SKM-1 treated with dmso at 0.1 percent for 144 hours (cell line): ENCODE measurements at regions not wholly inside any gene's neighbourhood (a gene's known extent, or its start where the extent isn't known, plus 50 kb on each side); places are given as distances from the start of the nearest gene placed in this dataset.
"Not testable (repeated sequence)": the region's sequence is repeated elsewhere in the genome, so short reads cannot be mapped to it uniquely, and the experiment has no call there.

Source experiments
- DNase-seq: peaks from one replicate; lab custom pipeline; 2025; ENCODE audit not compliant: unreplicated experiment; lab: John Stamatoyannopoulos, UW

DNA sequence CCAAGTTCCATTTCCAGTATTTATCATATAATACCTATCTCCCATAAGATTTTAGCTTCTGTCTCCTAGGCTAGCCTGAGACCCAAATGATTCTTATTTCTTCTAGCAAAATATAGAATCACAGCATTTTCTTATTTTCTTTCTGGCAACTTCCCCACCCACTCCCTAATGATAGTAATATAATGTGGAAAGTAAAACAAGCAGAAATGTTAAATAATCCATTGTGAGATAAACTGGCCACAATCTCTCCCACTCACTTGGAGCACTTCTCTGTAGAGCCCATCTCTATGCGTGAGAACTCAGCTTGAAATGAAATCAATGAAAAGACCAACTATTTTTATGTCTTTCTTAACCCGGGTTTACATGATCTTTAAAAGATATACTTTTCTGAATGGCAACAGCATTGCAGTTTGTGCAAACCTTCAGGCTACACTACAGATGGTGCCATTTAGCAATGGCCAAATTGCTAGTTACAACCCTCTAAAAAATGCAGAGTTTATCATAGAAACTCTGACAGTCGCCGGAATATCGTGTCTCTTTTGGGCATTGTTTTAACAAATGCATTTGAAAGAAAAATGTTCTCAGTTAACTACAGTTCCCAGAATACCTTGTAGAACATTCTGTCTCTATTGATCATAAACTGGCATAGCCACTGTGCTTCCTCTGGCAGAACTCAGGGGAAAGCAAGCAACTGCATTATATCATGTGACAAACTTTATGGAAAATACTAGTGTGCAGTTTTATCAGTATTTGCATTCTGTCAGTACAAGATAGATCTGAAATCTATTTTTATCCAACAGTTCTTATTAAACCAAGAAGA lies 1407.4 kb upstream of the ZEB2 start:
- no peak for DNase-seq

DNA sequence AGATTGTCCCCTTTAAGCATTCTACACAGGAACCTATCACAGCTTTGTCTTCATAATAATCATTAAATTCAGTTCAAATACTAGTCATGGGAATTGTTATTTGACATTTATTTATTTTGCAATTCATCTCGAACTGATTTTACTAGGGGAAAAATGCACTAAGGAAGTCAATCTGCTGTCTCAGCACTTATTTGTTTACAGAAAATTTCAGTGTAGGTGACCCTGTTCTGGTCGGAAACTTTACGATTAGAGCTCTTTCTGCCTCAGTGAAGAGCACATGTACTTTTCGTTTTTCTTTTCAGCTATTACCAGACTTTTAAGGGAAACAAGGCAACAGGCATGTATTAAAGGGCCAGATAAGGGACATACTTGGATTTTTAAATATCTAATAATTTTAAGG lies 1405.7 kb upstream of the ZEB2 start:
- DNase-seq, result no peak

DNA sequence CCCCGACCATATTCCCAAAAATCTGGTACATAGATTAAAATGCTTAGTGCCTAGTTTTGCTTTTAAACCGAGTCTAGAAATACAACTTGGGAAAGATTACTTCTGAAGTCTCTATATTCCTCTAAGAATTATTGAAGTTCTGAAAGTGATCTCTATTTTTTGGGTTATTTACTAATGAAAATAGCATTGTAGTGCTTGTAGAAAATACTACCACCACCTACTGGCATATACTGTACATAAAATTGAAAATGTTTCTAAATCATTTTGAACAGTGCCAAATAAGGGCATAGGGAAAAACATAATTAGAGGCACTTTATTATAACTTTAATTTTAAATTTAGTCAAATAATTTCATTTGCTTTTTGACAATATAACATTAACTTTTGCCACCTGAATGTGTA lies 1399.6 kb upstream of the ZEB2 start:
- DNase-seq, result no peak

DNA sequence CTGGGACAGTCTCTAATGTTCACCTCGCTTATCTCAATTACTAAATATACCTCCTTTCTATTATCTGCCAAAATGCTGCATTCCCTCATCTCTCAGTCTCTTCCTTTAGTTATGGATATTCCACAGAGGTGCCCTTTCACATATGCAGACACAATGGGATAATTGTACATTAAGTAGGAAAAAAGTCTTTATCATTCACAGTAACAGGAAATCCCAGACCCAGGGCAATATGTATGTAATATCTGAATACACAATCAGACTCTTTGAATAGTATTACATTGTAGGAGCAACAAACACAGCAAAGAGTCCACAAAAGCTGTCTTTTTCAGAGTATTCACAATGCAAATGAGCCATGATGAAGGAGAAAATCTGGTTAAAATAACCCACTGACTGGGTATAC lies 1399.0 kb upstream of the ZEB2 start:
- DNase-seq, result no peak

DNA sequence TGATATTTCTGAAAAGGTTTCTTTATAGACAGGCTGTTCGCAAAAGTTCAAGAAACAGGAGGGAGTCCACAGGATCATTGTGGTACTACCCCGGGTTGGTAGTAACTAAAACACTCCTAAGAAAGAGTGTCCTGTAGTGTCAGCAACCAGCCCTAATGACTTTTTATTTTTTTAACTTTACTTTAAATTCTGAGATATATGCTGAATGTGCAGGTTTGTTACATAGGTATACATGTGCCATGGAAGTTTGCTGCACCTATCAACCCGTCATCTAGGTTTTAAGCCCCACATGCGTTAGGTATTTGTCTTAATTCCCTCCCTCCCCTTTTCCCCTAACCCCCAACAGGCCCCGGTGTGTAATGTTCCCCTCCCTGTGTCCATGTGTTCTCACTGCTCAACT lies 1396.9 kb upstream of the ZEB2 start:
- no peak for DNase-seq

DNA sequence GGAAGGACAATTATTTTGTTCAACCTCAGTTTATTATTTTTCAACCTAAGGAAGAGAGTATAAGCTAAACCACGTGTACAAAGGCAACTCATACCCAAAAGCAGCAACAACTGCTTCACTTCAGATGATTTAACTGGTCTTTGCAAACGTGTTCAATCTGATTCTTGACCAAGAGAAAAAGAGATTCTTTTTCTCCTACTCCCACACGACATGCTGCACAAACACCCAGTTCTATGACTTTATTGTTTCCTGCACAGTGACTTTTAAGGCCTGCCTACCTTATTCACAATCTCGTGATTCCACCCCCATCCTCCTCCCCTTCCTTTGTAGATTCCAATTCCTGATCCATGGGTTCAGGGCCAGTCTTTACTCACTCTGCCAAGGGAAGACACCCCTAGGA lies 1394.8 kb upstream of the ZEB2 start:
- DNase-seq, result no peak

DNA sequence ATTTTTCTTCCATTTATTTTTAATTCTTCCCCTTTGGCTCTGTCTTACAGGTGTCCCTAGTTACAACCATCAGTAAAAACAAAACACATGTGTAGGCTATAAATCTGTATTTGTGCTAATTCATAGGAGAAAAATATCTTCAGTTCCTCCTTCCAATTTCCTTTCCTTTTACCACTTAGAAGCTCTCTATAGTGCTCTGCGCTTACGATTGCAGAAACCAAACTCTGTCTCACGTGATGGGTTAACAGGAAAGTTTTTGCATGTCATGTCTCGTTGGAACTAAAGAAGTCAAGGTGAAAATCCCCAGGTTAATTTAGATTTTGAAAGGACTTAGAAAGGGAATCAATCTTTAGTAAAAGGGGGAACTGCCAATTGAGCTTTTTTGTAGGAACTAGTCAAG lies 1390.5 kb upstream of the ZEB2 start:
- DNase-seq, result no peak

DNA sequence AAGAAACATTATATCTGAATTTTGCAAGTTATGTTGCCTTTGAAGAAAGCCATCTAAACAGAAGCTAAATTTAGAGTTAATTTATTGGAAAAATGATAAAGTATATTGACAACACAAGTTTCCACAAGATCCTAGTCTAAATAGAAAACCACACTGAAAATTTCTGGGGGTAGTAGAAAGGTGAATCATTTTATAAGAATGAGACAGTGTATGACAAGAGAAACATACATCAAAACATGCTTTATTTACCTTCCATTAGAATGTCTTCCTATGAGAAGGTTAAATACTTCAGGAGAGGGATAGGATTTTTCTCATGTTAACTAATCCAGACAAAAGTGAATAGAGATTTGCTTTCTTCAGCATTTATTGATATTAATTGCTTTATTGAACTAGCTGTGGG lies 1389.8 kb upstream of the ZEB2 start:
- DNase-seq, result no peak

DNA sequence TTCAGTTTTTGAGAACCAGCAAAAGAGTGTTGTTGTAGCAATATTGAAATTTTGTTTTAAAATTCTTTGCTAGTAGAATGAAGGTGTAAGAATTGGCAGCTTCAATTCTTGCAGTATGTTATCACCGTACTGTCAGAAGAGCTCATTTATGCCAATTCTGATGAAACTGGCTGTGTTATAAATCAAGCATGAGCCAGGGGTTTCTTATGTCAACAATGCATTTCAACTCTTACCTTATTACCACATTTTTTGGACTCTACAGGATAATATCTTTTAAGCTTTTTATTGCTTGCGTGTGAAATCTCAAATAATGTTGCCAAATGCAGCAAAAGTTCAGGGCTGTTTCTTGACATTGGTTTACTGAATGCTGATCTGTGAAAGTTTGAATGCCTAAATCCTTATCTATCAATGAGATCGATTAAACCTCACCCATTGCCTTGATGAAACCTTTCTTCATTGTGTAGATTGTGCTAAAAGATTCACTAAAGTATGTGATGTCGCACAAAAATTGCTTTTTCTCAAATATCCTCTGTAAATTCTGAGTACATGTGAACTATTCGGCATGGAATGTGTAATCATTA lies 1389.3 kb upstream of the ZEB2 start:
- DNase-seq, result no peak

DNA sequence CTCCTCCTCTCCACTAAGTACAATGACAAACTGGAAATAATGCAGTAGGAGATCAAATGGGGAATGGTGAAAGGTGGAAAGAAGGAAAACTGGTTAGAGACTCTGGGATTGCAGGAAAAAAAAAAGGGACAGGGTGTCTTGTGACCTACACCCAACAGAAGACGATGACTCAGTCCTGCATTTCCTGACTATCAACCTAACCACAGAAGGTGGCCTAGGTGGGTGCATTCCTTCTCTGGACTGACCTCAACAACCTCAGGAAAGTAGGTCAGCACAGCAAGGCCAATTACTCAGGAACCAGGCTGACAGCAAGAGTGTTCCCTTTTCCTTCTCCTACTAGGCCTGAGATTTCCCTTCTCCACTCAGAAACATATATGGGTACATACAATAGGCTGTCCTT lies 1386.4 kb upstream of the ZEB2 start:
- DNase-seq, result no peak

DNA sequence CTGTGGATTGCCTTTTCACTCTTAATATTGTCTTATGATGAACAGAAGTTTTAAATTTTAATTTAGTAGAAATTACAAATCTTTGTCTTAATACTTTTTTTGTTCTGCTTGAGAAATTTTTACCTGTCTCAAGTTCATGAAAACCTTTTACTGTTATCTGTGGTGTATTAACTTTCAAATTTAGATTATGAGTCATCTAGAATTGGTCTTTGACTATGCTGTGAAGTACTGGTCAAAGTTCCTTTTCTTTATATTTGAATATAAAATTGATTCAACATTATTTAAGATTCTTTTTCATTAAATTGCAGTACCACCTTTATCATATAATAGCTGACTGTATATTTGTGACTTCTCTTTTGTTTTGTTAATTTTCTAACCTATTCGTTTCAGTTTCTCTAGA lies 1385.5 kb upstream of the ZEB2 start:
- no peak for DNase-seq

DNA sequence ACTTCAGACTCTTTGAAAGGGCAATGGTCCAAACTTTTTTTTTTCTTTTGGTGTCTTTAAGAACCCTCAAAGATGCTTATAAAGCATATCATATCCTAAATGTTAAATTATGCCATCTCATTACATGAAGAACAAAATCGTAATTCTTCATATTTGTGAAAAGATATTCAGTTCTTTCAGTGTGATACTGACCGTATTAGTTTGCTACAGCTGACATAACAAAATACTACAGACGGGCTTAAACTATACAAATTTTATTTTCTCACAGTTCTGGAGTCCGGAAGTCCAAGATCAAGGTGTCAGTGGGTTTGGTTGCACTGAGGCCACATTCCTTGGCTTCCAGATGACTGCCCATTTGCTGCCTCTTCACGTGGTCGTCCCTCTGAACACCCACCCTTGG lies 1377.2 kb upstream of the ZEB2 start:
- DNase-seq, result no peak

DNA sequence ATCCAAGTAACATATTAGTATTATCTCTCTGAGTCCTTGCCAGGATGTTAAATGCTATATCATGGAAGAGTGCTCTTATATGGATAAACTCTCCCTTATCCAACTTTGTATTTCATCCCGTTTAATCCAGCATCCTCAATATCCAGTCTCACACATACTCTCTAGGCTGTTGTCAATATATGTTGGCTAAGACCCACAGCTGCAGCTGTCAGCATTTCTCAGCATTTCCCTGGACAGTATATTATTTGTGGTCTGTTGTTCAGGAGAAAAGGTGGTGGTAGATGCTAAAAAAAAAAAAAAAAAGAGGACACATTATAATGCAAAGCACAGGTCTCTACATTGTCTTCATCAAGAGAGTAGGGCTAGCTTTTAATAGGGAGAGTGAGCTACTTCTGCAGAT lies 1368.0 kb upstream of the ZEB2 start:
- DNase-seq, result no peak

DNA sequence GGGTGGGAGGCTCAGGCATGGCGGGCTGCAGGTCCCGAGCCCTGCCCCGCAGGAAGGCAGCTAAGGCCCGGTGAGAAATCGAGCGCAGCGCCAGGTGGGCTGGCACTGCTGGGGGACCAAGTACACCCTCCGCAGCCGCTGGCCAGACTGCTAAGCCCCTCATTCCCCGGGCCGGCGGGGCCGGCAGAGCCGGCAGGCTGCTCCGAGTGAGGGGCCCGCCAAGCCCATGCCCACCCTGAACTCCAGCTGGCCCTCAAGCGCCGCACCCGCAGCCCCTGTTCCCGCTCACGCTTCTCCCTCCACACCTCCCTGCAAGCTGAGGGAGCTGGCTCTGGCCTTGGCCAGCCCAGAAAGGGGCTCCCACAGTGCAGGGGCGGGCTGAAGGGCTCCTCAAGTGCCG lies 1361.1 kb upstream of the ZEB2 start:
- DNase-seq, result not testable (repeated sequence)

DNA sequence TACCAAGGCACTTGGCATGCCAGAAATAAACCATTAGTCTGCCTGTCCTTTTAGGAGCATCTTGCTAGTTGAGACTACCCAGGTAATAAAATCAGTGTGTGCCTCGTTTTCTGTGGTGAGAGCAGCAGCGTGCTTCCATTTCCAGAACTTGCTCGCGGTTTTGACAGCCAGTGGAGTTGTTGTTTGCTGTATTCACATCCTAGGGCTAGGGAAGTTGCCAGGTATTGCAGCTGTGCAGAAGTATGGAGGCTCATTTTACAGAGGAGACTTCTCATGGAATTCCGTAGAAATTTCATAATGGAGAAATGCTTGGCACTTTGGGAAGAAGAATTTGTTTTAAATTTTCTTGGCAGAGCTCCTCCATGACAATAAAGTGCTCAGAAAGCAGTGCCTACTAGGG lies 1355.1 kb upstream of the ZEB2 start:
- no peak for DNase-seq

DNA sequence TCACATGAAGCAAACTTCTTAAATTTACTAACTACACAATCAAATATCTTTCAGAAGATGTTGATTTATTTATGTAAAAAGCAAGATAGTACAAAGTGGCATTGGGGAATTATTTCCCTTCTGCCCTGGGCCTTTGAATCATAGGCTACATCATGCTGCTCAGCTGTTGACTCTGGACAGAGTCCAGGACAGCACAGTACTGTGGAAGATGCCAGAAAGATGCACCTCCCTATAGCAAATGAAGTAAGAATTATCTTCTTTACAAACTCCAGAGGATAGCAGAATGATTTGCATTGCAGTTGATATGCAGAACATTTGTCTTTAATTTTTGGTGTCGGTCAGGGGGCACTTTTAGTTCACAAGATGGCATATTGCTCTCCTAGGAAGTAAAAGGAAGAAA lies 1354.5 kb upstream of the ZEB2 start:
- DNase-seq, result no peak

DNA sequence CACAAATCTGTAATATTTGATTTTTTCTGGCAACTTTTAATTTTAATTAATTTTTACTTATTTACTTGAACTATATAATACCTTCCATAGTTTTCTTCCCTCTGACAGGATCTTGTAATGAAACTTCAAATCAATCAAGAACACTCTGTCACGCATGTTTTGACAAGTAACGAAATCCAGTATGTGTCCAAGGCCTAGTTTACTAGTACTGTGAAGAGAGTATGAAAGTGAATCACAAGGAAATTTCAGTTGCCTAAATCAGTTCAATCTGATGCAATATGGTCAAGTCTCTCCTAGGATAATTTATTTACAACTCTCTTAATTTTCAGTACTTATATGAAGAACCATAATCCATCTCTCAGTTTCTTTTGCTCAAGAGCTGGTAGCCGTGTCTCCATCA lies 1344.6 kb upstream of the ZEB2 start:
- DNase-seq, result no peak

DNA sequence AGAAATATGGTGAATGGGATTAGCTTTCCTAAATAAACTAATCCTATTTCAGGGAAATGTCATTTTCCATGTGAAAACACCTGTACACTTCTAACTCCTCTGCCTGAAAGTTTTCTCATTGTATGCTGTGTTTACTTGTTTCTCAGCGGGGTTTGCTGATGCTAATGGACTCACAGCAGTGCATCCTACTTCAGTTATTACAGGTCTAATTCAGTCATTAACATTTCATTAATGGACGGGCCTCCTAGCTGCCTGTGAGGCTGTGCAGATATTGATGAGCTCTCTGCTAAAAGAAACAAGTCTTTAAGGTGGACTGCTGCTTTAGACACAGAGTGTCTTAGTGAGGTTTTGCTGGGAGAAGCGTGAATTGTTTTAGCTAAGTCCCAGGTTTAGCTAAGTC lies 1342.0 kb upstream of the ZEB2 start:
- no peak for DNase-seq

DNA sequence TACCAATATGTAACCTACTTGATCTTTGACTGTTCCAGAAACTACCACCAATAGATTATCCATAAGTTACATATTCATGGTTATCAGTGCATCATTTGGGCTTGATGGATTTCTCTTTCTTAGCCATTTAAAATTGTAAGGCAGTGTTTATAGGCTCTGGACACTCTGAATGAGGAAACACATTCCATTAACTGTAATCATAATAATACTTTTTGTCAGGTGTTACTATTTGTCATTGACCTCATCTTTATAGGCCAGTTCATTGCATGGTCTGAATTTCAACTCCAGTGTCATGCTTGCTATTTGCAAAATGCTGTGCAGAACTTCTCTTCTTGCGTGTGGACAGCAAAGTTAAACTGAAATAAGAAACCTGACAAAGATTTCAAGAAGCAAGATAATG lies 1340.2 kb upstream of the ZEB2 start:
- DNase-seq, result no peak

DNA sequence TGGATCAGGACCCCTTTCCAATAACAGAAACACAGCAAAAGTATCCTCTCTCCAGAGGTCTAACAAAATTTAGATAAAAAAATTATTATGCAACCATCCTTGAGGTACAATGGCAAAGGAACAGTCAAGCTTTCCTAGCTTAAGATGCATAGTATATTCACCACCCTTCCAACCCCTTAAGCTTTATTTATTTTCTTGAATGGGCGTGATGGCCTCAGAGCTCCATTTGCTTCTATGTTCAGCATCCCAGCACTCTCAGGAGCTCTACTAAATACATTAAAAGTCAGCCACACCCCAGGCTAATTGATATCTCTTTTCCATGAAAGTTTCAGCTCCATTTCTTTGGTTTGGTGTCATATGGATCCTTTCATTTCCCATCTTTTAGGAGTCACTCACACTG lies 1335.2 kb upstream of the ZEB2 start:
- no peak for DNase-seq

DNA sequence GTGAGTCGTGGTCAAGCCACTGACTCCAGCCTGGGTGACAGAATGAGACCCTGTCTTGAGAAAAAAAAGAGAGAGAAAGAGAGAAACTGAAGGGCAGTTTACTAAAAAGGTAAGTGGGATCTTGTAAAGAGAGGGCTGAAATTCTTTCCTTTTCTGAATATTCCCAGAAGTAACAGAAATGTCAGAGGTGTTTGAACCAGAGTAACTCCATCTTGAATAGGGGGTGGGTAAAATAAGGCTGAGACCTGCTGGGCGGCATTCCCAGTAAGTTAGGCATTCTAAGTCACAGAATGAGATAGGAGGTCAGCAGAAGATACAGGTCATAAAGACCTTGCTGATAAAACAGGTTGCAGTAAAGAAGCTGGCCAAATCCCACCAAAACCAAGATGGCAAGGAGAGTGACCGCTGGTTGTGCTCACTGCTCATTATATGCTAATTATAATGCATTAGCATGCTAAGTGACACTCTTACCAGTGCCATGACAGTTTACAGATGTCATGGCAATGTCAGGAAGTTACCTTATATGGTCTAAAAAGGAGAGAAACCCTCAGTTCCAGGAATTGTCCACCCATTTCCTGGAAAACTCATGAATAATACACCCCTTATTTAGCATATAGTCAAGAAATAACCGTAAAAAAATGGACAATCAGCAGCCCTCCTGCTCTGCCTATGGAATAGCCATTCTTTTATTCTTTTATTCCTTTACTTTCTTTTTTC lies 1334.3 kb upstream of the ZEB2 start:
- DNase-seq, result no peak

DNA sequence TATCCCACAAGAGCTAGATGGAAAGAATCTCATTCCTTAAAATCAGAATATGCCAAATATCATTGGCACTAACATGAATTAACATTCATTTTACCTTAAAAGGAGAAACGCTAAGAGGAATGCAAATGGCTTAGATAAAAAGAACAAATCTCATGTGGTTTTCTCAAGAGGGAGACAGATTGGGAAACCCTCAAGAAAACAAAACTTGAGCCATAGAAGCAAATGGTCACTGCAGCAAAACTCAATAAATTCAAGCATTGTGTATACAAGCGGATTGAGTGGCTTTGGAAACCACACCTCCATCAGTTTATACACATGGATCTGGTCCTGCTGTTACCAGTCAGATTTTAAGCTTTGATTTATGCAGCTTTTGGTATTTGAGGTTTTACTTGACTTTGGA lies 1331.8 kb upstream of the ZEB2 start:
- no peak for DNase-seq
